GM18519 (cell line): ENCODE measurements at regions not wholly inside any gene's neighbourhood (a gene's known extent, or its start where the extent isn't known, plus 50 kb on each side); places are given as distances from the start of the nearest gene placed in this dataset.

Source experiments
- ATAC-seq: cut with Tn5 transposase; IDR thresholded peaks from one replicate; pipeline ENCODE4 v1.9.1; 2021; ENCODE audit warnings: mild to moderate bottlenecking, moderate library complexity; ENCODE audit not compliant: unreplicated experiment, low FRiP score

DNA sequence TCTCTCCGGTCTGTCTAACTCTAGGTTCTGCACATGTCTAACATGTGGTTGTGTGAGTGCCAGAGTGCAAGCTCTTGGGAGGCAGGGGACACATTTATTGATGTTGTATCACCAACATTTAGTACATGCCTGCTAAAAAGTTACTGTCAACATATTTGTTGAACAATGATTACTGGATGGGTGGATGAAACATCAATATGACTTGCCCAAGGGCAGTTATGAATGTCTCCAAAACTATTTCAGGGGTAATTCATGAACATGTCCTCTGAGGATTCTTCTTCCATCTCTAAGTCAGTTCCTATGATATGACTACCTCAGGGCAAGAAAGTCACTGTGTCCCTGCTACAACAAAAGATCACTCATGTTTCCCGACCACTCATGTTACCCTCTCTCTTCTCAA lies 91.3 kb upstream of the STEAP1B start:
- ATAC-seq = no peak

DNA sequence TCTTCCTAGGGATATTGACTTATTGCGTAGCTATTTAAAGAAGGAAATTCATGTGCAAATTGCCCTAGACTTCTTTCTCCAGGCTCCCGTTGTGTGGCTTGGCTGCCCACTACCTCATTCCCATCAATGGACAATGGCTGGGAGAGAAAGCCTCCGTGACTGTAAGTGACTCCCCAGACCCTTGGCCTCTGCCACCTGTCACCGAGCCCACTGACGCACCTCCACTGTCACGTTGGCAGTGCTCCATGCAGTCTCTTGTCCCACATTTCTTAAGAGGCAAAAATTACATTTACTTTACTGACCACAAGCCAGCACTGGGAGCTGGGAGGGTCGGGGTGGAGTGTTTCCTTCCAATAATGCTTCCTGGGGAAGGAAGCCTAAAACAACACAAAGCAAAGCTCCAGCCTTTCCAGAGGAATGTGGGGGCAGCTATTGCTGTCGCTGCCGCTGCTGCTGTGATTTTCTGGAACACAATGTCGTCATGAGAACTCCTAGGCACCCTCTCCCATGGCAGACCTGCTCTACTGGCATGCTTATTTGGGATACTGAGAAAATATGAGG lies 89.7 kb upstream of the STEAP1B start:
- no peak for ATAC-seq

DNA sequence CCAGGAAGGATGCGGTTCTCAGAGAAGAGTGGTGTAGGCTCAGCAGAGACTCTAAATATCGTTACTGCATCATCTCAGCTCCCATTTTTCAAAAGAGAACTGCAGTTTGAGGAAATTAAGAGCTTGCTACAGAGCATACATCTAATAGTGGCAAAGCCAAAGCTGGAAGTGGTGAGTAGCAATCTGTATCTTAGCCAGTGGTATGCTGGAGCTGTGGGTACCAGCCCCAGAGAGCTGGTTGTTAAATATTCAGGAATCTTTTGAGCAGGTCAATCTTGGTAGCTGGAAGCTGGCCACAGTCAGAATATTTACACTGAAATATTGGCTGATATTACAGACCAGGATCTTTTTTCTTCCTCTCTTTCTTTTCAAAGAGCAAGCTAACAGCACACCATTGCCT lies 88.4 kb upstream of the STEAP1B start:
- ATAC-seq = no peak

- no peak for ATAC-seq
These were observed 87.3 kb upstream of the STEAP1B start for GRCh38 chr7:22587322-22587721.

DNA sequence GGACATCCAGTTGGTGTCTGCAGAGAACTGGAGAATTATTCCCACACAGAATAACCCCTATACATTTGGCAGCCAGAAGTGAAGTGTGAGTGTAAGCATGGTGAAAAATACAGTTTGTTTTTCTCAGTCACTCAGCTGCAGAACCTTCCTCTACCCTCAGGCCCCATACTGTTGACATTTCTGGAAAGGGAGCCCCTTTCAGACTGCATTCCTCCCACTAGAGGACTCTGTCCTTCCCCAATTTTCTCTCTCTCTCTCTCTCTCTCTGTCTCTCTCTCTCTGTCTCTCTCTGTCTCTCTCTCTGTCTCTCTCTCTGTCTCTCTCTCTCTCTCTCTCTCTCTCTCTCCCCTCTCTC lies 86.8 kb upstream of the STEAP1B start:
- ATAC-seq = no peak

DNA sequence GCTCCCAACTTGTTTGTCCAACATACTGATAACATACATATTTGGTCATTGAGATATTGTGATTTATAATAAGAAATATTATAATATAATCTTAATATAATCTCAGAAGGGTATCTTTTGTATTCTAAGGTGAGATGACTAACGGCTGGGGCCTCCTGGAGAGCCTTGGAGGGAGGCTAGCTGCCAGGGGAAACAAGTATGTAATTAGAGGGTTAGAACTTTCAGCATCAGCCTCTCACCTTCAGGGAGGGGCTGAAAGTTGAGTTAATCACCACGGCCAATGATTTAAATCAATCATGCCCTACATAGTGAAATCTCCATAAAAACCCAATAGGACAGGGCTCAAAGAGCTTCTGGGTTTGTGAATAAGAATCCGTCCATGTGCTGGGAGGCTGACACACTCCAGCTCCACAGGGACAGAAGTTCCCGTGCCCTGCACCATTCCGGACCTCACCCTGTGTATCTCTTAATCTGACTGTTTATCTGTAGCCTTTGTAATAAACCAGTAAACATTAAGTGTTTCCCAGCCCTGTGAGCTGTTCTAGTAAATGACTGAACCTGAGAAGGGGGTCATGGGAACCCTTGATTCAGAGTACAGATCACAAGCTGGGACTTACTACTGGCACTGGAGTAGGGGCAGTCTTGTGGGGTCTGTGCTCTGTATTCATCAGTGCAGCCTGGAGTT lies 86.3 kb upstream of the STEAP1B start:
- ATAC-seq = no peak

- ATAC-seq = no peak
These were observed 84.2 kb upstream of the STEAP1B start for GRCh38 chr7:22584179-22584578.

GRCh38 chr7:22582863-22583622 lies 83.1 kb upstream of the STEAP1B start:
- no peak for ATAC-seq

- no peak for ATAC-seq
These were observed 81.1 kb upstream of the STEAP1B start for GRCh38 chr7:22581099-22581498.

- ATAC-seq = no peak
These were observed 80.0 kb upstream of the STEAP1B start for GRCh38 chr7:22579961-22580360.

DNA sequence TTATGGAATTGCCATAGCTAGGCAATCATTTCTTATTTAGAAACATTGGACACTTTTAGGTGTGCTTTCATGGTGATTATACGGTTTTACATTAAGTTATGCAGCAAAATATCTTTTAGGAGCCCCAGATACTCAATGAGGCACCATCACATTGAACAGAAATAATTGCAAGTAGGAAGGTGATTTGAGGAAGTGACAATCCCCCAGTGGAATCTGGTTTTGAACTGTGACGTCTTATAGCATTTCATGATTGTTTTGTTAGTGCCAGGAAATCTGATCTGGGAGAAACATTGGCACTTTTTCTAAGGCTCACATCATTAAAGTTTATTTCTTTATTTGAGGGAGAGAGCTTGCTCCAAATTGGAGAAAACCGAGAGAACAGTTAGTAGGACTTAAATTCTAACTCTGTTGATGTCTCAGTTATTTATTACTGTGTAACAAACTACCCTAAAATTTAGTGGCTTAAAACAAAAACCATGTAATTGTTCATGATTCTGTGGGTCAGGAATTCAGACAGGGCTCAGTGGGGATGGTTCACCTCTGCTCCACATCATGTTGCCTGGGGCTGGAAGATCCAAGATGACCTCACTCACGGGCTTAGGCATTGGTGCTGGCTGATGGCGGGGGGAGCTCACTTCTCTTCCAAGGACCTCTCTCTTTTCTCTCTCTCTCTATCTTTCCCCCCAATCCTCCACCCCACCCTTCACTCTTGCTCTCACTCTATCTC lies 78.2 kb upstream of the STEAP1B start:
- ATAC-seq = no peak

DNA sequence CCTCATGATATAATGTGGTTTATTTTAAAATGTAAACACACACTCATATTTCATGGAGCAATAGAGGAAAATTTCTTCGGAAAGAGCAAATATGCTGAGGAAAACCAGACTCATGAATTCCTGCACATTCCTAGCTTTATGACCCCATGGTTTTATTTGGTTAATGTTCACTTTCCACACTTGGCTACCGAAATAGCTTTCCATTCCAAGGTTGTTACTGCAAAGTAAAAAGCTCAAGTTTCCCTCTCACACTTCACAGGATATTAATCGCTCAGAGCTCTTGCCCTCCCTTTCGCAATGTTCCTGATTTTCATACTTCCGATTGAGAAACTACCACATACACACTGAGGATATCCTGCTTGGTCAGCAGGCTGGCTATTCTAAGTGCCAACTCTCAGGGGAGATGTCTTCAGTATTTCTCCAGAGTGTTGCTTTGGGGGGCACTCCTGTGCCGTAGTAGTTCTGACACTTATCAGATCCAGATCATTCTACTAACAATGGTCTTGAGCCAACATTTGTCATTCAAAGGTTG lies 77.5 kb upstream of the STEAP1B start:
- no peak for ATAC-seq

GRCh38 chr7:22576612-22577469 lies 76.9 kb upstream of the STEAP1B start:
- no peak for ATAC-seq

DNA sequence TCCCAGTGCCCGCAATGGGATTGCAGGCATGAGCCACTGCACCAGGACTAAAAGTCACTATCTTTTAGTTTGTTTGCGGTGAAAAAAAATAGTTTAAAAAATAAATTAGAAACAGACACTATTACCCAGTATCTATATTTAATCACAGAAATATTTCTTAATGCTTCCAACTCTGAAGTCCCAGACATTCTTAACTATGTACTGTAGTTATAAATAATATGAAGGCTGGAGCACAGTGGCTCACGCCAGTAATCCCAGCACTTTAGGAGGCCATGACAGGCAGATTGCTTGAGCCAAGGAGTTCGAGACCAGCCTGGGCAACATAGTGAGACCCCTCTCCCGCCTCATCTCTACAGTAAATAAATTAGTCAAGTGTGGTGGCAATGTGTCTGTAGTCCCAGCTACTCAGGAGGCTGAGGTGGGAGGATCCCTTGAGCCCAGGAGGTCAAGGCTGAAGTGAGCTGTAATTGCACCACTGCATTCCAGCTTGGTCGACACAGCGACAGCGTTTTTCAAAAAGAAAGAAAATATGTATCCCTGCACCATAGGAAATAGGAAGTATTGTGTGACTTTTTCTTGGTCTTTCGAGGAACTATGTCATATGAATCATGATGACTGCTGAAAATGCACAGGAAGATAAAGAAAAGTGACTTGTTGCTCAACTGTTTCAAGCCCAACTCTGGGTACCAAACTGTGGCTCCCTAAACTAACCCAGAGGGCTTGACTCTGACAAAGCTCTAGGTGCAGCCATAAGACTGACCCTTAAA lies 74.9 kb upstream of the STEAP1B start:
- ATAC-seq = no peak

- ATAC-seq = no peak
These were observed 72.9 kb upstream of the STEAP1B start for GRCh38 chr7:22572937-22573336.

GRCh38 chr7:22572292-22572691 lies 72.3 kb upstream of the STEAP1B start:
- ATAC-seq = no peak

- no peak for ATAC-seq
These were observed 71.8 kb upstream of the STEAP1B start for GRCh38 chr7:22571766-22572165.

DNA sequence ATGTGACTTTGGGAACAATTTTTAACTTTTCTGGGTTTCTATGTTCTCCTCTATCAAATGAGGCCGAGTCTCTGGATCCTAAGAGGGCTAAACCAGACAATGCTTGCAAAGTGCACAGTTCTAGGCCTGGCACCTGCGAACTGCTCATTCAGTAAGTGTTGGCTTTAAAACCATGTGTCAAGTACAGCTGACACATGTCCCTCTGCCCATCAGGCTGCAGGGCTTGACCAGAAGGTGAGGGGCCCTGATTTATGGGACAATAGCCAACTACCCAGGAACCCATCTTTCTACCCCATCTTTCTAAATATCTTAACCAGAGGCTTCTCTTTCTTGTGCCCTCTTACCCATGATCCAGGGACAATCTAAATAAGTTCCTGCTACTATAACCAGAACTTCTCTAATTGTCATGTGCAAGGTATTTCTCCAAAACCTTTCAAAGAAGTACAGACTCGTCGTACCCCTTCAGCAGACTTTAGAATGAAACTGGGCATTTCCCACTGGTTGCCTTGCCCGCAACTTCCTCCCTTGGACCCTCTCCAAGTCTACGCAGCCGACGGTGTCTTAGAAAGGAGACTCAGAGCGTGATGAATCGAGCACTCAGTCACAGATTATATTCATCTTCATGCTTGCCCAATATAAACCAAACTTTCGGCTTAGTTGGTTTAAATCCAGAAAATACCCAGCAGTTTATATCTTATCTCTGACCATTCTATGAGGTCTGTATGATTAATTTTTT lies 69.8 kb upstream of the STEAP1B start:
- no peak for ATAC-seq

GRCh38 chr7:22566592-22566991 lies 66.6 kb upstream of the STEAP1B start:
- ATAC-seq = no peak
